ENCODE measurements at regions not wholly inside any gene's neighbourhood (a gene's known extent, or its start where the extent isn't known, plus 50 kb on each side); places are given as distances from the start of the nearest gene placed in this dataset.

DNA sequence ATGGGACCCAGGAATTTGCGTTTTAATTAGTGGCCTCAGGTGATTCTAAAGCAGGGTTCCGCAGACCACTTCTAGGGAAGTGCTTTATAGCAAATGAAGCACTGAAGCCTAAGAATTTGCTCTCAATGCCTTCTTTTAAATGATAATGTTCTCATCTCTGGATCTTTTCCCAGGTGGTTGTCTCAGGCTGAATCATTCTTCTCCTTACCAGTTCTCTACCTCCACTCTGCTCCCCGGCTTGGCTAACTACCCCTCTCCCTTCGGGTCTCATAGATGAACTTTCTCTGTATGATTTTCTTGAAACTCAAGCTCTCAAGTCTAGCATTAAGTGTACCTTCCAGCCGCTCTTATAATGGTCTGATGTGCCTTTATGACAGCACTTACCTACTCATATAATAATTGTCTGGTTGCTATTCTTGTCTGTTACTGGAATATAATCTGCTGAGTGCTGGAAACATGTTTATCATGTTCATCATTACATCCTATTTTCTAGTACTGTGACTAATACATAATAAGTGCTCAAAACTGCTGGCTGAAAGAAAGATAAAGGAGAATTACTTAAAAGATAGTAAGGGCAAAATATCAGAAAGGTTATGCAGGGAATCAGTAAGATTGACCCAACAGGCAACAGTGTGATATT lies 195.9 kb upstream of the SESN3 start:
- no peak for TF ChIP-seq CTCF (IDR thresholded peaks at IDR 0.05; ENCODE audit: low read depth, low read length)
- TF ChIP-seq EZH2phosphoT487 (IDR thresholded peaks at IDR 0.05; ENCODE audit: low read depth): no peak

Measured in OCI-LY3 (cell line).